Effector memory CD4-positive, alpha-beta T cell (primary cell): ENCODE measurements at regions not wholly inside any gene's neighbourhood (a gene's known extent, or its start where the extent isn't known, plus 50 kb on each side); places are given as distances from the start of the nearest gene placed in this dataset.

ENCODE experiments used
- DNase-seq, 3 donors: peaks; one replicate each; pipeline ENCODE4 v3.0.0-alpha.2; 2020
- H3K27ac ChIP-seq: 2 replicates; pipeline ENCODE4 v1.7.0; 2013; ENCODE audit warnings: mild to moderate bottlenecking, low read length, moderate library complexity; ENCODE audit not compliant: insufficient read depth, poor library complexity, severe bottlenecking
- H3K27me3 ChIP-seq: replicated peaks from 2 replicates; pipeline ENCODE4 v1.7.0; 2013; ENCODE audit warnings: mild to moderate bottlenecking, low read length; ENCODE audit not compliant: insufficient read depth, control insufficient read depth, poor library complexity, severe bottlenecking
- H3K36me3 ChIP-seq: 2 replicates; pipeline ENCODE4 v1.7.0; 2013; ENCODE audit warnings: mild to moderate bottlenecking, low read length, moderate library complexity; ENCODE audit not compliant: control insufficient read depth, insufficient read depth
- H3K4me1 ChIP-seq: 2 replicates; pipeline ENCODE4 v1.7.0; 2013; ENCODE audit warnings: low read length, mild to moderate bottlenecking; ENCODE audit not compliant: control insufficient read depth, insufficient read depth, poor library complexity, severe bottlenecking
- H3K4me3 ChIP-seq: 2 replicates; pipeline ENCODE4 v1.7.0; 2013; ENCODE audit warnings: low read length, low read depth, mild to moderate bottlenecking; ENCODE audit not compliant: insufficient read depth, poor library complexity, severe bottlenecking
- H3K9me3 ChIP-seq: 2 replicates; pipeline ENCODE4 v1.7.0; 2013; ENCODE audit warnings: mild to moderate bottlenecking, low read length, moderate library complexity; ENCODE audit not compliant: control insufficient read depth

GRCh38 chr9:89780959-89781358, 176.1 kb downstream of the GADD45G start:
- H3K4me1 ChIP-seq, result no peaks in the 10 kb centered on the region
- H3K36me3 ChIP-seq, result no peaks in the 10 kb centered on the region
- H3K27me3 ChIP-seq, result no peaks in the 10 kb centered on the region
- H3K4me3 ChIP-seq, result no peak overlapping the region
- no peak for DNase-seq
- H3K9me3 ChIP-seq, result no peaks in the 10 kb centered on the region
- H3K27ac ChIP-seq, result no peak overlapping the region

GRCh38 chr9:89781838-89782540, 177.2 kb downstream of the GADD45G start:
- Histone ChIP-seq H3K27me3 (no peaks in the 10 kb centered on the region), H3K4me1 (no peaks in the 10 kb centered on the region), H3K36me3 (no peaks in the 10 kb centered on the region), H3K27ac (no peak overlapping the region), H3K9me3 (no peaks in the 10 kb centered on the region), H3K4me3 (no peak overlapping the region)
- DNase-seq, result no peak

GRCh38 chr9:89786655-89787054, 181.8 kb downstream of the GADD45G start:
- Histone ChIP-seq H3K27me3 (no peaks in the 10 kb centered on the region), H3K9me3 (no peaks in the 10 kb centered on the region), H3K36me3 (no peaks in the 10 kb centered on the region), H3K4me3 (no peak overlapping the region), H3K27ac (no peak overlapping the region), H3K4me1 (no peaks in the 10 kb centered on the region)
- DNase-seq, result no peak

- Histone ChIP-seq H3K36me3 (no peaks in the 10 kb centered on the region), H3K4me1 (no peaks in the 10 kb centered on the region), H3K4me3 (no peak overlapping the region), H3K27me3 (no peaks in the 10 kb centered on the region), H3K9me3 (no peaks in the 10 kb centered on the region), H3K27ac (no peak overlapping the region)
- no peak for DNase-seq
These were observed 182.8 kb downstream of the GADD45G start for GRCh38 chr9:89787595-89787994.

- Histone ChIP-seq H3K27me3 (no peaks in the 10 kb centered on the region), H3K27ac (no peak overlapping the region), H3K4me1 (no peaks in the 10 kb centered on the region), H3K36me3 (no peaks in the 10 kb centered on the region), H3K4me3 (no peak overlapping the region), H3K9me3 (no peaks in the 10 kb centered on the region)
- DNase-seq, result no peak
These were observed 183.6 kb downstream of the GADD45G start for GRCh38 chr9:89788434-89788833.

GRCh38 chr9:89789922-89790510, 185.2 kb downstream of the GADD45G start:
- no peak overlapping the region for H3K4me3 ChIP-seq
- no peak for DNase-seq
- H3K36me3 ChIP-seq, result no peaks in the 10 kb centered on the region
- H3K9me3 ChIP-seq, result no peaks in the 10 kb centered on the region
- no peaks in the 10 kb centered on the region for H3K4me1 ChIP-seq
- H3K27ac ChIP-seq, result no peak overlapping the region
- no peaks in the 10 kb centered on the region for H3K27me3 ChIP-seq

- DNase-seq, result no peak
- Histone ChIP-seq H3K27ac (no peak overlapping the region), H3K36me3 (no peaks in the 10 kb centered on the region), H3K4me3 (no peak overlapping the region), H3K27me3 (no peaks in the 10 kb centered on the region), H3K9me3 (no peaks in the 10 kb centered on the region), H3K4me1 (no peaks in the 10 kb centered on the region)
These were observed 185.8 kb downstream of the GADD45G start for GRCh38 chr9:89790542-89791109.

- no peak for DNase-seq
- Histone ChIP-seq H3K36me3 (no peaks in the 10 kb centered on the region), H3K4me3 (no peak overlapping the region), H3K9me3 (no peaks in the 10 kb centered on the region), H3K27ac (no peak overlapping the region), H3K4me1 (no peaks in the 10 kb centered on the region), H3K27me3 (no peaks in the 10 kb centered on the region)
These were observed 186.9 kb downstream of the GADD45G start for GRCh38 chr9:89791754-89792153.

- H3K36me3 ChIP-seq, result no peaks in the 10 kb centered on the region
- no peak for DNase-seq
These were observed 187.6 kb downstream of the GADD45G start for GRCh38 chr9:89792189-89793123.

More at GRCh38 chr9:89792189-89793123, 187.6 kb downstream of the GADD45G start:
- no peak overlapping the region for H3K4me3 ChIP-seq
- H3K27me3 ChIP-seq, result no peaks in the 10 kb centered on the region
- no peaks in the 10 kb centered on the region for H3K9me3 ChIP-seq
- H3K4me1 ChIP-seq, result no peaks in the 10 kb centered on the region
- no peak overlapping the region for H3K27ac ChIP-seq
